GM19438 (cell line): ENCODE measurements at regions not wholly inside any gene's neighbourhood (a gene's known extent, or its start where the extent isn't known, plus 50 kb on each side); places are given as distances from the start of the nearest gene placed in this dataset.

Experiments
- ATAC-seq: cut with Tn5 transposase; IDR thresholded peaks from one replicate; pipeline ENCODE4 v1.9.1; 2021; ENCODE audit warnings: low read depth; ENCODE audit not compliant: unreplicated experiment

DNA sequence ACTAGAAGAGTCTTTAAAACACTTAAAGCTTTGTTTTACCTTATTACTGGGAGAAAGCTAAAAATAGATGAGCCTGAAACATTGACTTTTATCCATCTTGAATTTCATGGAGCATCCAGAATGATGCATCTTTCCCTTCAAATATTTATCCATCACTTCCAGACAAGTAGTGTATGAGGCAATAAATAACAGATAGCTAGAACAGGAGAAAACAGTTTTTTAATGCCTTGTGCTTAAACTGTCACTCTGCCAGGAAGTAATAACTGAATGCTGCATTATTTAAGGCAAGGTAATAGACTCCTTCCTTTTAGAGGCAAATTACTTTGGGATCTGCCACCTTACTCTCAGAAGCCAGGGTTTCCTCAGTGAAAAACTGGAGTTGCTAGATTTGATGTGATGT, 225.8 kb upstream of the NAALADL2 start:
- ATAC-seq = no peak

DNA sequence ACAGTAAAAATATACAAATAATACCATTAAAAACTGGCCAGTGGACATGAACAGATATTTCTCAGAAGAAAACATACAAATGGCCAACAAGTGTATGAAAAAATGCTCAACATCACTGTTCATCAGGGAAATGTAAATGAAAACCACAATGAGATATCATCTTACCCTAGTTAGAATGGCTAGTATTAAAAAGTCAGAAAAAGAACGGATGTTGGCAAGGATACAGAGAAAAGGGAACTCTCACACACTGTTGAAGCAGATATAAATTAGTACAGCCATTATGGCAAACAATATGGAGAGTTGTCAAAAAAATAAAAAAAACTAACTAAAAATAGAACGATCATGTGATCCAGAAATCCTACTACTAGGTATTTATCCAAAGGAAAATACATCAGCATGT, 222.7 kb upstream of the NAALADL2 start:
- ATAC-seq = no peak

DNA sequence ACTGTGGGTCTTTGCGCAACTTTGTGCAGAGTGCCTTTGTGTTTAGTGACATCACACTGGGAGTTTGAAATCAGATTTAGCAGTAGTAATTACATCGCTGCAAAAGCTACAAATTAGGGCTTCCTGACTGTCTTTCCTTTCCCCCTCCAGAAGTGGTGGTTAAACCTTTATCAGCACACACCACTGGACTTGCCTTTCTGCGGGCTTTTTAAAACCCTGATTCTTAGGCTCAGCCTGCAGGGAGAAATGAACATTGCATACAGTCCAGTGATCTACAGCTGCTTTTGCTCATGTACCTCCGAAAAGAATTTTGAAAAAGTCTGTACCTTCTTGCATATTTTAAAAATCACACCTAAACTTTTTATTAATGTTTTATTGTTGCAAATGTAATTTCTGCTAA, 219.7 kb upstream of the NAALADL2 start:
- no peak for ATAC-seq

DNA sequence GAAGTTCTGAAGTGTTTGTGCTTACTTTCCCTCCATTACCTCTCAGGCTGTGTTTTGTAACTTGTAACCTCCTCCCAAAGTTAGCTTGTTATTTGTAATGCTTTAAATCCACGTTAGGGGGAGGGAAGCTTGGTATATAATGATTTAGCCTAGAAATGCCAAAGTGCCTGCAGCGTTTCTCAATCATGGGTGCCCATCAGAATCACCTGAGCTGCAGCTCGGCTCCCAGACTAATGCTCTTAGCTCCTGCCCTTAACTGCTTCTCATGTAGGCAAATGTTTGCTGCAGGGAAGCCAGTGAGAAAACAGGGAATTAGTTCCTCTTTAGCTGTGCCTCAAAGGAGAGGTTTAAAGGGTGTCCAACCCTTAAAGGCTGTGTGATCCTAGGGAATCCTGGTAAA, 219.2 kb upstream of the NAALADL2 start:
- ATAC-seq = no peak

DNA sequence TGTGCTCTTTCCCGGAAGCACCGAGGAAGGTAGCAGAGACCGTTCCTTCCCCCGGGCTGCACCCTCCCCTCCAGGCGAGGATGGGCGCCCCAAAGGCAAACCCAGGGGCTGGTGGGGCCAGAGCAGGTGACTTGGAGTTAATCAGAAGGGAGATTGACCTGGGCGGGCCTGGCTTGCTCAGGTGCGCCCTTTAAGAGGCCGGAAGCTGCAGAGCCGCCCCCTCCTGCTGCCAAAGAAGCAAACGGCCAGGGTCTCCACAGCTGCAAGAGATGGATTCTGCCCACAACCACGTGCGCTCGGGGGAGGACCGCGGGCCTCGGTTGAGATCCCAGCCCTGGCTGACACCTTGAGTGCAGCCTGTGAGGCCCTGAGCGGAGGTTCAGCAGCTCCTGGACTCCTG, 218.2 kb upstream of the NAALADL2 start:
- ATAC-seq = no peak

DNA sequence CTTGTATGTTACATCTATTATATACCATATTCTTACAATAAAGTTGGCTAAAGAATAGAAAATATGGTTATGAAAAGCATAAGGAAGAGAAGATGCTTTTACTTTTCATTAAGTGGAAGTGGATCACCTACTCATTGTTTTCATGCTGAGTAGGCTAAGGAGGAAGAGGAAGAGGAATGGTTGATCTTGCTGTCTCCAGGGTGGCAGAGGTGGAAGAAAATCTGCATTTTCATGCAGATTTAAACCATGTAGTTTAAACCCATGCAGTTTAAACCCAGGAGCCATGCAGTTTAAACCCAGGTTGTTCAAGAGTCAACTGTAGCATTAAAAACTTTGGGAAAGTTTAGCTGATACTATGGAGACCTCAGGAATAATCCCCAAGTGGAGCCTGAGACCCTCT, 214.8 kb upstream of the NAALADL2 start:
- ATAC-seq = no peak

DNA sequence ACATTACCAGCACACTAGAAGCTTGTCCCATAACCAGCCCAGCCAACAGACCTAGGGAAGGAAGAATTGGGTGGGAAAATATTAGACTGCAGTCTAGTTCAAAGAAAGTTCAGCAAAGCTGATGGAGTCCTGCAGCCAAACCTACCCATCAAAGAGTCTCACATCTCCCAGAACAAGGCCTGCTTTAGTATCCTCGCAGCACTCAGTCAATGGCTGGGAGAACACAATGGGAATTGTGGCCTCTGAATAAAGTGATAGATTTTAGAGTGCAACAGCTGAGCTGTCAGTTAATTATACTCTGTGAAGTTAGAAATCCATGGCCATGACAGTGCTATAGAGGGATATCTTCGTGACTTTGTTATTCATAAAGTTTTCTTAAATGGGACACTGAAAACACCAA, 207.2 kb upstream of the NAALADL2 start:
- ATAC-seq = no peak

DNA sequence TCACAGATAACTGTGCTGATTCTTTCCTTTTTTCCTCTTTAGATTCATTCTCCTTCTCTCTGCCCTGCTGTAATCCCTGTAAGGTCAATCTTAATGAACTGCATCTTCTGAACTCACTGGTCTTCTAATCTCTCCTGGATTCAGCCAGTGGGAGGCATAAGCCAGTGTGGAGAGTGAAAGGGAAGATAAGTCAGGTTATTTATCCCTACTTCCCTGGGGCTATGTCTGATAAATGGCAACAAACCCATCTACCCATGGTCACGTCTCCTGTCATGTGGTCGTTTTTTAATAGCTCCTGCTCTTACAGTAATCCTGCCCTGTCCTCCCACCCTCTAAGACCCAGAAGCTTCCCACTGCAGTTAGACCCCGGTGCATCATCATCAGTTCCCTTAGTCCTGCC, 199.6 kb upstream of the NAALADL2 start:
- no peak for ATAC-seq

DNA sequence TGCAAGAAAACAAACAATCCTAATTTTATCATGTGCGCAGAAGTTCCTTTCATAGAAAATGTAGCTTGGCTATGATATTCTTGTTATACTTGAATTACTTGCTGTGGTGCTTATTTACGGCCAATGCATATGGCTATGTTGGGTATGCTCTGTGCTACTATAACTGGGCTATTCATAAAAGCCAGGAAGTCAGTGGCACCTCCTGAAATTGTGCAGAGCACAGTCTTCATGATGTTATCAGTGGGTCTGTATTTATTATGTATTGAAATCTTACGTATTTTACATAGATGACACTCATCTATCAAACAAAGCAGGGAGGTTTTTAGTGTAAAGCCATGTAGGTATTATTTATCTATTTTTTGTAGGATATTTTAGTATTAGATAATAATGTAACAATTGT, 196.5 kb upstream of the NAALADL2 start:
- ATAC-seq = no peak

DNA sequence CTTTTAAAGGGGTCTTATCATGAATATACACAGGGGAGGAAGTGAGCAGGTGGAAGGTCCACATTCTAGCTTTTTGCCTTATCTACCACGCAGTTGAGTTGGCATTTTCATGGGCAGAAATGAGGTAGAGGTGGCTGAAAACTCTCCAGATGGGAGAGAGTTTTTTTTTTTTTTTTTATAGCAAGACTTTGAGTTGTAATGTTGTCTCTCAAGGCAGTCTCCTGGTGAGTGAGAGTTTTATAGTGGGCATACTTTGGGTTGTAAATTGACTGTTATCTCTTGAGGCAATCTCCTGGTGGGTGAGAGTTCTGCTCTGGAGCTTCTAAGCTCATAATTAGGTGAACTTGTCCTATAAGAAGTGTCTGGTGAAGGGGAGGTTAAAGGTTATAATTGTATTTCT, 191.7 kb upstream of the NAALADL2 start:
- ATAC-seq = no peak

DNA sequence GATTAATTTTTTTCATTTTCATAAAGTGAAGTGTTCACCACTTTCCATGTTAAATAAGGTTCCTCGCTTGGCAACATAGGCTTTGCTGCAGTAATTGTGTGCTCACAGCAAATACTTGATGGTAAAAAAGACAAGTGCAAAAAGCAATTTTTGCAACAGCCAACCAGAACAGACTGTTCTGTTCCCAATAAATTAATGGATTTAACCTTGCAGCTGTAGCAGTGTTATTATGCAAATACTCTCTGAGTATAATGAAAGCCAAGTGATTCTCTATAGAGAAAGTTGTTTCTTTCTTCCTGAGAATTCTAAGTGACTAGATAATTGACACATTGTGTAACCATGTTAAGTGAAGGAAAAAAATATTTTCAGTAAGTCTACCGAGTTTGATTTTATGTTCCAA, 183.7 kb upstream of the NAALADL2 start:
- no peak for ATAC-seq

DNA sequence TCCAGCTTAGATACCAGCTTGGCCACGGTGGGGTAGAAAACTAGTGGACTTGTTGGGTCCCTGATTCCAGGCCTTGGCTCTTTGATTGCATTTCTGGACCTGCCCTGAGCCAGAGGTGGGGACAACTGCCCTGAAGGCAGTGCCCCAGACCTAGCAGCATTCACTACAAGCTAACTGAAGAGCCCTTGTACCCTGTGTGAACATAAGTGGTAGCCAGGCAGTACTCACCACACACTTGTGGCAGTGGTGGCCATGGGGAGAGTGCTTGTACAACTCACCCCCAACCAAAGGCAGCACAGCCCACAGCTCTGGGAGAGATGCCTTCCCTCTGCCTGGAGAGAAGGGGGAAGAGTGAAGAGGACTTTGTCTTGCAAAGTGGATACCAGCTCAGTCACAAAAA, 177.3 kb upstream of the NAALADL2 start:
- no peak for ATAC-seq

DNA sequence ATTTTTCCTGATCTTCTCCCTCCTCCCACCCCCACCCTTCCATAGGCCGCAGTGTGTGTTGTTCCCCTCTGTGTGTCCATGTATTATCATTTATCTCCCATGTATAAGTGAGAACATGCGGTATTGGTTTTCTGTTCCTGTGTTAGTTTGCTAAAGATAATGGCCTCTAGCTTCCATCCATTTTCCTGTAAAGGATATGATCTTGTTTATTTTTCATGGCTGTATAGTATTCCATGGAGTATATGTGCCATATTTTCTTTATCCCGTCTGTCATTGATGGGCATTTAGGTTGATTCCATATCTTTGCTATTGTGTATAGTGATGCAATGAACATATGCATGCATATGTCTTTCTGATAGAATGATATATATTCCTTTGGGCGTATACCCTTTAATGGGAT, 173.3 kb upstream of the NAALADL2 start:
- no peak for ATAC-seq

DNA sequence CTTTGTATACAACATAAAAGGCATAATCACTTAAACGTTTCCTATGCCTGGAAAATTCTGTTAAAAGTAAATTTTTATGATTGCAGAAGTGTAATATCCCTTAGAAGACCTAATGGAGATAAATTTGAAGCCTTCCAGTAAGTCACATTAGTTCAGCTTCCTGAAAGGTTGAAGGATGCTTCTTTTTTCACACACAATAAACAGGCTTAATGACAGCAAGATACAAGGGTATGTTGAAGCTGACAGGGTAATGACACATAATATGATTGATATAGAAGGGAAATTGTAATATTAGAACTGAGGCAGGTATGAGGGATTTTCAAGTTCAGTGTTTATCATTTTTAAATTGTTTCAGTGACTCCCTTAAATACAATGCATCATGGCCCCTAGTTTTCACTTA, 161.8 kb upstream of the NAALADL2 start:
- ATAC-seq = no peak

DNA sequence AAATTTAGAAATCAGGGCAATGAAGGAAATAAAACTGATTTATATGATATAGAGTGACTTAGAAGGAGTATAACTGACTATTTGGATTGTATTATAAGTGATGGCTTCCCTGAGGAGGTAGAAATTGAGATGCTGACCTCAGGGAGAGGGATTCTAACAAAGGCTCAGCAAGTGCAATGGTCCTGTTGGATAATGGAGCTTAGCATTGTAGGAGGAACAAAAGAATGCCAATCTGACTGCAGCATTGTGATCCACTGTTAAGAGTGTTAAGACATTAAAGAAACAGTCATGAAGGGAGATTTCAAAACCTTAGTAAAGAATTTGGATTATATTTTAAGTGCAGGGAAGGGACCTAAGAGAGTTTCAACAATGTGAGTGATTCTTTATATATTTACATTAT, 158.4 kb upstream of the NAALADL2 start:
- no peak for ATAC-seq

DNA sequence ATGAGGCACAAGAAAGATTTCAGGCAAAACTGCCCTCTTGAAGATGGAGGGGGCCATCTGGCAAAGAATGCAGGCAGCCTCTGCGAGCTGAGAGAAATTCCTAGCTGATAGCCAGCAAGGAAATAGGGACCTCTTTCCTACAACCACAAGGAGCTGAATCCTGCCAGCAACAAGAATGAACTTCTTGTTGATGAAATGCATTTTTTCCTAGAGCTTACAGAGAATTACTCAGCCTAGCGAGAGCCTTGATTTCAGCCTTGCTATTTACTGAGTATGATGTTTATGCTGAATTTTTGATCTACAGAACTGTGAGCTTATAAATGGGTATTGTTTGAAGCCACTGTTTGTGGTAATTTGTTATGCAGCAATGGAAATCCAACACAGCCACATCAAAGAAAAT, 148.5 kb upstream of the NAALADL2 start:
- ATAC-seq = no peak

DNA sequence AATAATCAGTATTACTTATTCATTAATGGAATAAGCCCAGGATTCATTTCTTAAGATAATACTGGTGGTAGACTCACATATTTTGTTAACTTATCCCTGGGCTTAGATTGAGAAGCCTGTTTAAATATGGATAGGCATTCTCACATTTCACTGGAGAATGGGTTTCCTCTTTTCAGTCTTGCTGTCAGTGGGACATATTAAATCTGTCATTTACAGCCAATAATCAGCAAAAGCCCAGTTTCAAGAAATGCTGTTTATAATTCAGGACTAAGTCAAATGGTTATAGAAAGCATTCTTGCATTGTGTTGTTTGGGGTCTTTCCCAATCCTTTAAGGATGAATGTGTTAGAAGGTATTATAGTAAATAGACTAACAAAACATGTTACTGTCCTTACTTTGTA, 143.7 kb upstream of the NAALADL2 start:
- no peak for ATAC-seq

DNA sequence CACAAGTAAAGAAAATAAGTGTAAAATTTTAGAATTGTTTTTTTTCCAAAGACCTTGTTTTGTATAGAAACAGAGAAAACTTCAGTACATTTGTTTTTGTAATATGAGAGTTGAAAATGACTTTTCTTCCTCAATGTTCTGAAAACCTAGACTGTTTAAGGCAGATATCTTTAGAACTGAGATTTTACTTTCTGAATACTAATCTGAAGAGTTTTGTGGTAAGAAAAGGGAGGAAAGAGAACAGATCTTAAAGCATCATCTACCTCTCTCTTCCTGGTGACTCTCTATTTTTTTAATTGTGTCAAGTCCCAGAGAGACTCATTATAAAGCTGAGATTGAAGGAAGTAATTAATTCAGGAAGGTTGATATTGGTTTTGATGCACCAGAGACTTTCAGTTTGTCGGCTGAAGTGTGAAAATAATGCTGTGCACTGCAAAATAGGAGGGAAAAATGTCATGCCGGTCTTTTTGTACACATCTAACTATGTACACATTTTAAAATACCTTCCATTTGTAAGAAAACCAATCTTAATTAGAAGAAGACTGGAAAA, 142.1 kb upstream of the NAALADL2 start:
- ATAC-seq = no peak

DNA sequence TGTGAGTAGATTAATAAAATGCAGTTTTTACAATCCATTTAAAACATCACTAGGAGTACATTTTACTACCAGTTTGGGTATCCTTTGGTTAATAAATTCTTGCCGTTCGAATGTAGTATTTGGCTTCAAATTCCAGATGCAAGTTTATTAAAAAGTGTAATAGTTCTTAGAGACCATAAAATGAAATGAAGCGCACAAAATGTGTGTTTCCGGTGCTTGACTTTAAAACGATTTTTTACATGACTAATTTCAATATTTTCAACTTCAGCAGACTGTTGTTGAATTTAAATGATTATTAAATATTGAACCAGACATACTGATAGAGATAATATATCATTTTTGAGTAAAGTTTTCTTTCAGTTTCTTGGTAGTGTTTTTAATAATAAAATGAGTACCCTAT, 138.4 kb upstream of the NAALADL2 start:
- no peak for ATAC-seq

DNA sequence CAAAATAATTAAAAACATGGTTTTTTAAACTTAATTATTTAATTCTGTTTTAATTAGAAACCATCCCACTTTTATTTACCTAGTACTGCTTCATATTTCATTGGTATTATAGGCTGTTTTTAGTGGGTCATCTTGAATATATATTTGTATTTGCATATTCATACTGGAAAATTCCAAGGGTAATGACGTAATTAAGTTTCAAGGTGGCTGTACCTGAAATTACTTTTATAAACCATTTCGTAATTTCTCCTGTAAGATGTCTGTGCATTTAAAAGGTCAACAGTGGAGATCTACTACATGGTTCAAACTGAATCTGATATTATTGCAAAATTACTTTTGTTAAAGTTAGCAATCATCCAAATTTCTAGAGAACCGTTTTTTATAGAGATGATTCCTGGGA, 133.8 kb upstream of the NAALADL2 start:
- no peak for ATAC-seq

DNA sequence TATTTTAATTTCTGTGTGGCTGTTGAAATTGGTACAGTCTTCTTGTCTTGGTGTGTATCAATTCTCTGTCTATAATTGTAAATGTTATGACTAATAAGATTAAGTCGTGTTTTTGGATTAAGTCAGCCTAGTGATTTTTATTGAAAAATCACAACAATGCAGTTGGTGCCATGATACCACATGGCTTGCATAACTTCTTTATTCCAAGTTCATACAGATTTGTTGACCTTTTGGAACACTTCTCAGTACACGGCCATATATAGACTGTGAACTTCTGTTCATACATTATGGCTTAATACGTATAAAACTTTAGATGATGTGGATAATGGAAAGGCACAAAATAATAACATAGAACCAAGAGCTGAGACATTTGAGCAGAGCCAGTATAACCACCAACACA, 121.2 kb upstream of the NAALADL2 start:
- no peak for ATAC-seq

DNA sequence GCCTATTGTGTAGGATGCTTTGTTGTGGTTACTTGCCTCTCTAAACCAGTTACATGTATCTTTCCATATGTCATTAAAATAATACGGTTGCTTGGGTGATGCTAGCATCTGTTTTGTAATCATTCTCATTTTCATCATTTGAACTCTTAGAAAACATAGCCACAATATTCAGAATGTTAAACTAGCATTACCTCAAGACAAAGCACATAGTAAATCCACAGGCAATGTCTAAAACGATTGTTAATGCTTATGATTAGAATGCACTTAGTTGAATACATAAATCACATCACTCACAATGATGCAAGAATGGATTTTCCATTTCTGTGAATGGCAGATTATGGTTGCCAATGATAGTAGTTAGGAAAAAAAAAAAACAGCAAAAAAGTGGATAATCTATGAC, 110.0 kb upstream of the NAALADL2 start:
- ATAC-seq = no peak
